GM21367 (cell line): ENCODE measurements at regions not wholly inside any gene's neighbourhood (a gene's known extent, or its start where the extent isn't known, plus 50 kb on each side); places are given as distances from the start of the nearest gene placed in this dataset.

Experiments used
- ATAC-seq: cut with Tn5 transposase; IDR thresholded peaks from one replicate; pipeline ENCODE4 v1.9.1; 2021; ENCODE audit not compliant: unreplicated experiment

- ATAC-seq = no peak
These were observed 130.9 kb upstream of the RGMA start for GRCh38 chr15:93219859-93220420.

- no peak for ATAC-seq
These were observed 128.3 kb upstream of the RGMA start for GRCh38 chr15:93217343-93217742.

GRCh38 chr15:93214106-93214505 is 125.1 kb upstream of the RGMA start:
- ATAC-seq = no peak

GRCh38 chr15:93213281-93213680 is 124.3 kb upstream of the RGMA start:
- ATAC-seq = no peak

- ATAC-seq = no peak
These were observed 123.6 kb upstream of the RGMA start for GRCh38 chr15:93212578-93212977.

- no peak for ATAC-seq
These were observed 122.0 kb upstream of the RGMA start for GRCh38 chr15:93210995-93211394.

- no peak for ATAC-seq
These were observed 120.9 kb upstream of the RGMA start for GRCh38 chr15:93209690-93210445.

- no peak for ATAC-seq
These were observed 117.9 kb upstream of the RGMA start for GRCh38 chr15:93206893-93207292.

GRCh38 chr15:93205413-93205812 is 116.4 kb upstream of the RGMA start:
- no peak for ATAC-seq

- no peak for ATAC-seq
These were observed 114.0 kb upstream of the RGMA start for GRCh38 chr15:93203036-93203435.

GRCh38 chr15:93202405-93202804 is 113.4 kb upstream of the RGMA start:
- ATAC-seq = no peak

- ATAC-seq = no peak
These were observed 112.9 kb upstream of the RGMA start for GRCh38 chr15:93201940-93202339.

- no peak for ATAC-seq
These were observed 111.8 kb upstream of the RGMA start for GRCh38 chr15:93200837-93201226.

GRCh38 chr15:93200081-93200836 is 111.2 kb upstream of the RGMA start:
- ATAC-seq = no peak

- ATAC-seq = no peak
These were observed 107.2 kb upstream of the RGMA start for GRCh38 chr15:93196135-93196670.

GRCh38 chr15:93195109-93195508 is 106.1 kb upstream of the RGMA start:
- ATAC-seq = no peak

GRCh38 chr15:93190238-93190637 is 101.2 kb upstream of the RGMA start:
- ATAC-seq = no peak

- no peak for ATAC-seq
These were observed 100.5 kb upstream of the RGMA start for GRCh38 chr15:93189561-93189960.

GRCh38 chr15:93188236-93188635 is 99.2 kb upstream of the RGMA start:
- ATAC-seq = no peak

- no peak for ATAC-seq
These were observed 96.8 kb upstream of the RGMA start for GRCh38 chr15:93185796-93186195.

- ATAC-seq = no peak
These were observed 93.7 kb upstream of the RGMA start for GRCh38 chr15:93182703-93183205.

- ATAC-seq = no peak
These were observed 91.6 kb upstream of the RGMA start for GRCh38 chr15:93180656-93181055.
